ENCODE measurements at regions not wholly inside any gene's neighbourhood (a gene's known extent, or its start where the extent isn't known, plus 50 kb on each side); places are given as distances from the start of the nearest gene placed in this dataset.

- DNase-seq: no peak
Measured at GRCh38 chr5:74421377-74421776, 219.2 kb downstream of the ENC1 start.

- DNase-seq: no peak
Measured at GRCh38 chr5:74420947-74421346, 219.6 kb downstream of the ENC1 start.

DNA sequence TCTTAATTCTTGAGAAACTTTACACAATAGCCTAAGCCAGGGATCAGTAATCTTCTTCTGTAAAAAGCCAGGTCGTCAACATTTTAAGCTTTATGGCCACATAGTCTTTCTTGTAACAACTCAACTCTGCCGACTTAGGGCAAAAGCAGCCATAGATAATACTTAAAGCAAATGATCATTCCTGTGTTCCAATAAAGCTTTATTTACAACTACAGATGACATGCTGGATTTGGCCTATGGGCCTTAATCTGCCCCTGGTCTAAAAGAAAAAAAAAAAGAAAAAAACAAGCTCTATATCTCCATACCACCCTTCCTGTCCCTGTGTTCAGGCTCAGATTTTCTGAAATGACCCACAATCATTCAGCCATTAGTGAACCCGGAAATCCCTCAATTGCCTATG is 220.3 kb downstream of the ENC1 start:
- DNase-seq: no peak

- no peak for DNase-seq
Measured at GRCh38 chr5:74419468-74419867, 221.1 kb downstream of the ENC1 start.

DNA sequence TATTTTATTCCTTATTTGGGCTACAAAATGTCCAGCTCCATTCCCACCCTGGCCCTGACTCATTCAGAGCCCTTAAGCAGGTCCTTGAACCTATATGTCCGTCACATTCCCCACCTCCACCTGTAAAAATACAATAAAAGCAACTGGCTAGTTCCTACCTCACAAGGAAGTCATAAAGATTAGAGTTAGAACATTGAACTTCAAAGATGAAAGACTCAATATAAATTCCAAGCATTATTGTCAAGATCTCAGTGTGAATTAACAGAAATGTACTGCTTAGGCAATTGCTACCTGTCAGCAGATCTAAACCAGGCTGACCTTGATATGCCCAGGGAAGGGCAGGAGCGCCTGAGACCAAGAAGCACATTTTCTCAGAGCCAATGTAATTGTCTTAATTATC is 221.8 kb downstream of the ENC1 start:
- DNase-seq: no peak

DNA sequence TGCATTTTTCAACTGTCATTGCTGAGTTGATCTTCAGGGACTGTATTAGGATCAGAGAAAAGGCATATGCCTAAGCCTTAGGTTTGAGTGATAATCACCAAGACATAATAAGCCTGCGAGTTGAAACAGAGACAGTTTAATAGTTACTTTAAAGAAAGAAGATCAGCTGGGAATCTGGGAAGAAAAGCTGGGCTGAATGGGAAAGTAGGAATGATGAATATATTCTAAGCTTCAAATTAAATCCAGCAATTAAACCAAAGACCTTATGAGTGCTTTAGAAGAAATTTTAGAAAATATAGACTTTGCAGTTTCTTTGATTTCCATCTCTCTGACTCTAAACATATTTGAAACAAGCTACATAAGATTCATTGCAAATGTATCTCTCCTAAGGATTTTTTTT is 222.3 kb downstream of the ENC1 start:
- DNase-seq: no peak

- no peak for DNase-seq
Measured at GRCh38 chr5:74415695-74416102, 224.8 kb downstream of the ENC1 start.

DNA sequence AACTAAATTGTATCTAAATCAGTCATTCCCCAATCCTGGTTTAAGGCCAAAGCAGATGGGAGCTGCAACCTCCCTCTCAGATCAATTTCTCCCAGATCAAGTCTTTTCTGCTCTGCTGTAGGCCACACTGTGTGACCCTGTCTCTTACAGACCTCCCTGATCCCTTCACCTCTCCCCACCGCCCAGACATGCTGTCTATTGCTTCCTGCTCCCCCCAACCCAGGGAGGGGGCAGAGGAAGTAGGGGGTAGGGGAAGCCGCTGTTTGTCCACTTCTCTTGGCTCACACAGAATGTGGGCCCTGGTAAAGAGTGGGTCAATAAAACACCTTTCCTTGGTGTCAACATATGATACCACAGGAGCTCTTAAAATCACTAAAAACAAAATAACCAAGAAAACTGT is 226.3 kb downstream of the ENC1 start:
- DNase-seq: no peak

GRCh38 chr5:74413403-74414048 is 227.0 kb downstream of the ENC1 start:
- DNase-seq: no peak

- DNase-seq: no peak
Measured at GRCh38 chr5:74412066-74412465, 228.5 kb downstream of the ENC1 start.

DNA sequence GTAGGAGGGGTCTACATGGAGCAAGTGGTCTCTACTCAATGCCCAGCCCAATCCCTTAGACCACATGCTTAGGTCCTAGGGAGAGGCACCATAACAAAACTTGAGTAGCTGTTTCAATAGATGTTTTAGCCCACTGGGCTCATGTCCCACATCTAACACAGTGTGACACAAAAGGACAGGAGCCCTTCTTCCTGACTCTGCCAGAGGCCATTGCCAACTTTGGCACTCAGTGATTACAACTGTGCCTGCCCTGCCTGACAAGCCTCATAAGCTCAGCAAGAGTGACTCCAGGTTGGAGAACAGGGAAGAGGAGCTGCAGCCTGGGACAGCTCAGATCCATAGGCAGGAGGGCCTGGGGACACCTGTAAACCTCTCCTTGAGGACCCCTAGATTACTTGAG is 230.8 kb downstream of the ENC1 start:
- no peak for DNase-seq

- no peak for DNase-seq
Measured at GRCh38 chr5:74409166-74409706, 231.3 kb downstream of the ENC1 start.

- no peak for DNase-seq
Measured at GRCh38 chr5:74408150-74409043, 232.1 kb downstream of the ENC1 start.

- DNase-seq: no peak
Measured at GRCh38 chr5:74407701-74408100, 232.8 kb downstream of the ENC1 start.

- no peak for DNase-seq
Measured at GRCh38 chr5:74406844-74407243, 233.7 kb downstream of the ENC1 start.

GRCh38 chr5:74405593-74405992 is 234.9 kb downstream of the ENC1 start:
- no peak for DNase-seq

- DNase-seq: peak; percentile 64
Measured at GRCh38 chr5:74404574-74405508, 235.7 kb downstream of the ENC1 start.

DNA sequence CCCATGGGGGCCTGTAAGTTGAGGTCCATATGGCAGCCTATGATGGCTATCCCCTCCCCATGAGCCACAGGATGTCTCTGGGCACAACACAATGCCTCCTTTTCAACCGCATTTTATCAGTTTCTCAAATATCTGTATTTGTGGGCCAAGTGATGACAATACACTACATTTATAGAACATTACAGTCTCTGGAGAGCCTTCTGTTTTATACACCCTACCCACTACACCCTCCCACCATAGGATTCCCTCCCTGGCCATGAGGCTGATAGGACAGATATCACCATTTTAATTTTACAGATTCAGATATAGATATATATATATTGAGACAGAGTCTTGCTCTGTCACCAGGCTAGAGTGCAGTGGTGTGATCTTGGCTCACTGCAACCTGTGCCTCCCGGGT is 236.8 kb downstream of the ENC1 start:
- no peak for DNase-seq

DNA sequence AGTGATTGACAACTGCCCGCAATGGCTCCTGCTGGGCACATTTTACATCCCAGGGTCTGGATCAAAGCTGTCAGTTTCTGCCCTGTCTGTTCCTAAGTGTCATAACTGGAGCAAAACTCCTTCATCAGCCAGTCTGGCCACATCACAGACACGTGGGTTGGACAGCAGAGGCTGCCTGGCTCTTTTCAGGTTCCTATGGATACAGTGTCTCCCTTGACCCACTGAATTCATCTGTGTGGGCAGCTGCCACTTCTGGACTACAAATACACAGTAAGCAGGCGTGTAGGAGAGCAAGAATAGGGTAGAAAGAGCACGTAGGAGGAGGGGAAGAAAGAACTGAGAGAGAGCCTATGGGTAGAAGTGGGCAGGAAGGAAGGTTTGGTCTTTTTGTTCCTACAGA is 238.0 kb downstream of the ENC1 start:
- no peak for DNase-seq

DNA sequence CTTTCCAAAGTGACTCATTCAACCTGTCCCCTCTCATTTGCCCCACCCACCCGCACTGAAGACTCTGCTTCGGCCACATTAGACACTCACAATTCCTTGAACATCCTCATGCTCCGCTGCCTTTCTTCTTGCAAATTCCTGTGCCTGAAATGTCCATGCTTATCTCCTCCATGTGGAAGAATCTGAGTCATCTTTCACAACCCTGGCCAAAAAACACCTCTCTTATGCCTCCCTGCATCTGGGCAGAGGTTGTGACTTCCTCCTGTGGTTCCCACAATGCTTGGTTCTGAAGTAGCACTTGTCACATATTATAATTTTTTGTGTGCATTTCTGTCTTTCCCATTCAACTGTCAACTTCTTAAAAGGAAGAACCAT is 238.6 kb downstream of the ENC1 start:
- DNase-seq: no peak

GRCh38 chr5:74401281-74401945 is 239.1 kb downstream of the ENC1 start:
- DNase-seq: no peak

GRCh38 chr5:74400067-74400466 is 240.5 kb downstream of the ENC1 start:
- DNase-seq: no peak
